Activated T-cell treated with anti-CD3 and anti-CD28 coated beads, Interleukin-2, amount 50 U/mL, for 48 hours (primary cell): ENCODE measurements at regions not wholly inside any gene's neighbourhood (a gene's known extent, or its start where the extent isn't known, plus 50 kb on each side); places are given as distances from the start of the nearest gene placed in this dataset.
"Not testable (repeated sequence)": the region's sequence is repeated elsewhere in the genome, so short reads cannot be mapped to it uniquely, and the experiment has no call there.

ENCODE experiments used
- DNase-seq, 2 experiments: peaks; one replicate each; pipeline ENCODE4 v3.0.0-alpha.2; 2020

GRCh38 chr5:17895288-17896033 is 261.2 kb downstream of the TAF11L14 start:
- no peak for DNase-seq

- DNase-seq: no peak
These were observed 262.3 kb downstream of the TAF11L14 start for GRCh38 chr5:17896605-17897004.

- DNase-seq: no peak
These were observed 263.5 kb downstream of the TAF11L14 start for GRCh38 chr5:17897776-17898175.

- no peak for DNase-seq
These were observed 264.5 kb downstream of the TAF11L14 start for GRCh38 chr5:17898766-17899165.

- DNase-seq: no peak
These were observed 272.8 kb downstream of the TAF11L14 start for GRCh38 chr5:17907094-17907493.

DNA sequence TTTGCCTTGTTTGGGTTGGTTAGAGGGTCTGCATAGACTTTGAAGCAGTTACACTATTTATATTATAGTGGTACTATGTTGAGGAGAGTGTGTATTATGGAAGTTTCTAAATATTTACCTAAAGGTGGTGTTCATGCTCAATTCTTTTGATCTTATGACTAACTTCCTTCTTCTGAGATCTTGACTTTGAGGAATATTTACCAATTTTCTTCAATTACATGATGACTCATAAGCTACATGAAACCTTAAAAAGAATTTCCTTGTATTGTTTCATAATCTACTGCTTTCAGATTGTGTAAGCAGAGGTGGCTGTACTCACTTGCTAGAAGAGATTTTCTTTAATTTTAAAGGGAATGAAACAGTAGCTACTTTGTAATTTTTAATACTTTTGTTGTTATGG is 276.1 kb downstream of the TAF11L14 start:
- DNase-seq: no peak

- no peak for DNase-seq
These were observed 278.5 kb downstream of the TAF11L14 start for GRCh38 chr5:17912794-17913193.

DNA sequence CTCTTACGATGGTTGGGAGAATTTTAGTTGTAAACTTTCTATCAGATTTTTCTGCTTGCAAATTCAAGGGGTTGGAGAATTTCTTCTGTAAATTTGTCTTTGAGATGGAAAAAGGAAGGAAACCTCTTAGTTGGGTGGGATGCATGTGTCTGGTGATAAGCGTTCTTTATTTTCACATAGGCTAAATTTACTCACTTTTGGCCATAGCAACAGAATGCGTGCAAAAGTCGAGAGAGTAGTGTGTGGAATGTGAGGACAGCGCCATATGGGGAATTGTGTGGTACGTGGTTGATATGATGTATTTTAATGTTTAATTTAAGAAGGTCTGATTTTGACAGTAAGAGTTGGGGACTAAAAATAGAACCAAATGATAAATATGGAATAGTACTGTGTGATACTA is 282.2 kb downstream of the TAF11L14 start:
- DNase-seq: no peak

GRCh38 chr5:17917465-17917864 is 283.2 kb downstream of the TAF11L14 start:
- DNase-seq: no peak

- DNase-seq: no peak
These were observed 284.3 kb downstream of the TAF11L14 start for GRCh38 chr5:17918373-17919104.

- DNase-seq: no peak
These were observed 291.0 kb downstream of the TAF11L14 start for GRCh38 chr5:17925276-17925675.

DNA sequence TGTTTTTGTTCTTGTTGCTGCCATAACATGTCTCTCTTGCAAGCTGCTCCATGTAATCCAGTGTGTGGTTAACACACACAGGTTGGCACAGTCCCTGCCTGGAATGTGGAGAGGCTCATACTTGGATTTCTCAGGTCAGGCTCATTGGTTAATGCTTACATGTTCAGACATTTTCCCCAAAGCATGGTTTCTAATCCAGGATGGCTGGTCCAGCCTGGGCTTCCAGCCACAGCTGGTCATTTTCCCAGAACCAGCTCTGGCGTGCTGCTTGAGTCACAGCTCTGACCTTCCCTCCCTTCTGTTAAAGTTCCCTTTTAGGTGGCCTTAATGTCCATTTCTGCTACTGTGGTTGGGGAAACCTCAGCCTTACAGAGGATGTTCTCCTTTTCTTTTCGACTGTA is 294.3 kb downstream of the TAF11L14 start:
- no peak for DNase-seq

DNA sequence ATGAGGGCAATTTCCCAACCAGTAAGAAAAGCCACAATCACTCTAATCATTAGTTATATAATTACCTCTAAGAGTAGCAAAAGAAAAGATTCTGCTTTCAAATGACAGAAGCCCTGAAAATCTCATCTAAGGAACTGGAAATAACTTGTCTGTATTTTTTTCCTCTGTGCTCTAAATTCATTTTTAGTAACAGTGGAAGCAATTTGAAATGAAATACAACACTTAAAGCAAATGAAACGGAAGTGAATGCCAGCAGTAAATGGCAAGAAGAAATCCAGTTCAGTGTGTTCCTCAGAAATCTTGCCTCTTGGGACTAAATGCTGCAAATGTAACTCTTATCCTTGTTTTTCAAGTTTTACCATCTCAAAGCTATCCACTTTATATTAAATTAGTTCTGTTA is 294.9 kb downstream of the TAF11L14 start:
- no peak for DNase-seq

GRCh38 chr5:17930346-17930745 is 296.1 kb downstream of the TAF11L14 start:
- DNase-seq: no peak

GRCh38 chr5:17944046-17944445 is 309.8 kb downstream of the TAF11L14 start:
- DNase-seq: no peak

DNA sequence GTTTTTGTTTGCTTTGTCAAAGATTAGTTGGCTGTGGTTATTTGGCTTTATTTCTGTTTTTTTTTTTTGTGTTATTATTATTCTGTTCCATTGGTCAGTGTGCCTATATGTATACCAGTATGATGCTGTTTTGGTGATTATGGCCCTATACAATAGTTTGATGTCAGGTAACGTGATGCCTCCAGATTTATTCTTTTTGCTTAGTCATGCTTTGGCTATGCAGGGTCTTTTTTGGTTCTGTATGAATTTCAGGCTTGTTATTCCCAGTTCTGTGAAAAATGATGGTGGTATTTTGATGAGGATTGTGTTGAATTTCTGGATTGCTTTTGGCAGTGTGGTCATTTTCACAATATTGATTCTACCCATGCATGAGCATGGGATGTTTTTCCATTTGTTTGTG is 312.8 kb downstream of the TAF11L14 start:
- no peak for DNase-seq

- DNase-seq: no peak
These were observed 317.3 kb downstream of the TAF11L14 start for GRCh38 chr5:17951392-17952169.

GRCh38 chr5:17952231-17952630 is 318.0 kb downstream of the TAF11L14 start:
- no peak for DNase-seq

DNA sequence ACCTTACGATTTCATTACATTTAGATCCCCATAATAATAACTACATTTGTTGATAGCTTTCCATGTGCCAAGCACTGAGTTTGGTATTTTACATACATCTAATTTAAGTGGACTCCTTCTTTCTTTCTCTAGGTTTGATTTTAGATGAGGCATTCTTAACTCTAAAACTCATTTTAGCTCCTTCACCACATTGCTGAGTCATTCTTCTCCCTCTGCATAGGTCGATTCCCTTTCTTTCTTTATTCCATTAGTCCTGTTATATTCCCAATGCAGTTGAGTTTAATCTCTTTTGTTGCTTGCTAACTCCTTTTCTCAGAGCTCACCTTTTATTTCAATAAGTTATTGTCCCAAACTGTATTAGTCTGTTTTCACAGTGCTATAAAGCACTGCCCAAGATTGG is 329.8 kb downstream of the TAF11L14 start:
- no peak for DNase-seq

DNA sequence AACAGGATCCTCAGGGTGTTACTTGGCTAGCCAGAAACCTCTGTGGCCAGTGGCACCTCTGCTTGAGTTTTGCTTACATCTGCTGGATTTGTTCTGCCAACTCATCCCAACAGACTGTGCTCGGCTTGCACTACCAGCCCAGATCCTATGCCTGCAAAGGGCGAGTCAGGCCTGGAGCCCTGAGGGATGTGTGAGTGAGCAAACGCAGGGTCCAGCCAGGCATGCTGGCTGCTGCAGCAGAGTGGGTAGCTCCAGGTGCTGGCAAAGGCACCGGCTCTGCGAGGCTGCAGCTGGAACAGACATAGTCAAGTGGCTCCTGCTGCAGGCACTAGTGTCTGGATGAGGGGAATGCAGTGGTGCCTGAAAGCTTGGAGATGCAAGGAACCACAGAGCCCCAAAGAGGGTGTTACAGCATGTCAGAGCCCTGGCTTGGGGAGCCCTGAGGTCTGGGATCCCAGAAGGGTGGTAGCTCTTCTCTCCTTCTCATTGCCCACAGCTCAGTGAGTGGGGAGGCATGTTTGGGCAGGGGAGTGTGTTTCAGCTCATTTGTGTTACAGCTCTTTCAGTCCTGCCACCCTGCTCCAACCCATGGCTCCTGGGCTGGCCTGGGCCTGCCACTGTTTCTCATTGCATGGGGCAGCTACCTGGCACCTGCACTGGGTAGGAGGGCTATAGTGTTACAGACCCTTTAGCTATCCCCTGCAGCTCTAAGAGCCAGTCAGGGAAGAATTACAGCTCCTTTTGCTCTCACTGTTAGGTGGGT is 332.6 kb downstream of the TAF11L14 start:
- DNase-seq: no peak

DNA sequence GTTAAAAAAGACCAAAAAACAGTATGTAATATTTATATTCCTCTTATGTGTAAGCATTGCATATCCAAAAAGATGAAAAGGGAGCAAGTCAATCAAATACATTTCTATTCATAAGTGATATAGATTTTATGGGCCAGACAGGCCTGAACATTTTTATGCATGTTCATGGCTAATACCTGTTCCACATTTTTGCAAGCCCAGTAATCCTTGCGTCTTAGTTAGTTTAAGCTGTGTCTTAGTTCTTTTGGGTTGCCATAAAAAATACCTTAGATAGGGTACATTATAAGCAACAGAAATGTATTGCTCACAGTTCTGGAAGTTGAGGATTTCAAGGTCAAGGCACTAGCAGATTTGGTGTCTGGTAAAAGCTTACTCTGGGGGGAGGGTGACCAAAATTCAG is 342.1 kb downstream of the TAF11L14 start:
- DNase-seq: no peak

DNA sequence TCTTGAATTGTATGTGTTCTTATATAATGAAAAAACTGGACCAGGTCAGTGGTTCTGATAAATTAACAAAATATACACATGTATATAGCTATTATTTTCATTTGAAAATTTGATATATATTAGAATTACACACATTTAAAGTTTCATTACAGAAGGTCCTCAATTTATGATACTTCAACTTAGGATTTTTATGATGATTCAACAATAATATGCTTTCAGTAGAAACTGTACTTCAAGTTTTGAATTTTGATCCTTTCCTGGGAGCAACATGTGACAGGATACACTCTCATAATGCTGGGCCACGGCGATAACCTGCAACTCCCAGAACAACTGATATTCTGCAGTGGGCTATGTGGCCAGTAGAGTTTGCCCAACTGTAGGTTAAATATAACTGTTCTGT is 344.7 kb downstream of the TAF11L14 start:
- no peak for DNase-seq

DNA sequence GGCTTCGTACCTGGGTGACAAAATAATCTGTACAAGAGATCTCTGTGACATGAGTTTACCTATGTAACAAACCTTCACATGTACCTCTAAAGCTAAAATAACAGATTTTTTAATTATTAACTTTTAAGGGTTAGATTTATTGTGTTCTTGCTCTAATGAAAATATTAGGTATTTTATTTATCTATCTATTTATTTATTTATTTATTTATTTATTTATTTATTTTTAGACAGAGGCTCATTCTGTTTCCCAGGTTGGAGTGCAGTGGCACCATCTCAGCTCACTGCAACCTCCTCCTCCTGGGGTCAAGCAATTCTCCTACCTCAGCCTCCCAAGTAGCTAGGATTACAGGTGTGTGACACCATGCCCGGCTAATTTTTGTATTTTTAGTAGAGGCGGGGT is 348.4 kb downstream of the TAF11L14 start:
- DNase-seq: not testable (repeated sequence)
